ENCODE measurements at regions not wholly inside any gene's neighbourhood (a gene's known extent, or its start where the extent isn't known, plus 50 kb on each side); places are given as distances from the start of the nearest gene placed in this dataset.

GRCh38 chr3:139774560-139775302 is 97.0 kb upstream of the NMNAT3 start:
- no peak overlapping the region for H3K4me3 ChIP-seq
- H3K36me3 ChIP-seq = no peaks in the 10 kb centered on the region
- DNase-seq (ENCODE audit: low spot score) = no peak
- peaks cover 0 to 12% of the 10 kb centered on the region in 2 donors for H3K4me1 ChIP-seq
- H3K27ac ChIP-seq = no peak overlapping the region
- no peak for TF ChIP-seq CTCF (IDR thresholded peaks at IDR 0.05)
- H3K27me3 ChIP-seq = no peaks in the 10 kb centered on the region
- no peaks in the 10 kb centered on the region for H3K9me3 ChIP-seq

GRCh38 chr3:139772539-139773500 is 95.0 kb upstream of the NMNAT3 start:
- no peak for TF ChIP-seq CTCF (IDR thresholded peaks at IDR 0.05)
- Histone ChIP-seq H3K27ac (no peak overlapping the region), H3K9me3 (no peaks in the 10 kb centered on the region), H3K4me3 (no peak overlapping the region), H3K36me3 (no peaks in the 10 kb centered on the region), H3K27me3 (no peaks in the 10 kb centered on the region), H3K4me1 (peaks cover 0 to 12% of the 10 kb centered on the region in 2 donors)
- no peak for DNase-seq (ENCODE audit: low spot score)

- no peaks in the 10 kb centered on the region for H3K36me3 ChIP-seq
- TF ChIP-seq CTCF (IDR thresholded peaks at IDR 0.05) = no peak
- no peak for DNase-seq (ENCODE audit: low spot score)
- H3K9me3 ChIP-seq = no peaks in the 10 kb centered on the region
- no peak overlapping the region for H3K4me3 ChIP-seq
- no peak overlapping the region for H3K27ac ChIP-seq
- H3K4me1 ChIP-seq = peaks cover 0 to 12% of the 10 kb centered on the region in 2 donors
- no peaks in the 10 kb centered on the region for H3K27me3 ChIP-seq
Measured at GRCh38 chr3:139771331-139771730, 93.6 kb upstream of the NMNAT3 start.

GRCh38 chr3:139770577-139770976 is 92.8 kb upstream of the NMNAT3 start:
- no peaks in the 10 kb centered on the region for H3K27me3 ChIP-seq
- no peak for TF ChIP-seq CTCF (IDR thresholded peaks at IDR 0.05)
- H3K4me1 ChIP-seq = peaks cover 0 to 12% of the 10 kb centered on the region in 2 donors
- no peak overlapping the region for H3K27ac ChIP-seq
- no peak for DNase-seq (ENCODE audit: low spot score)
- H3K4me3 ChIP-seq = no peak overlapping the region
- no peaks in the 10 kb centered on the region for H3K36me3 ChIP-seq
- no peaks in the 10 kb centered on the region for H3K9me3 ChIP-seq

GRCh38 chr3:139769796-139770195 is 92.0 kb upstream of the NMNAT3 start:
- no peak overlapping the region for H3K4me3 ChIP-seq
- H3K27me3 ChIP-seq = no peaks in the 10 kb centered on the region
- no peaks in the 10 kb centered on the region for H3K36me3 ChIP-seq
- no peak overlapping the region for H3K27ac ChIP-seq
- TF ChIP-seq CTCF (IDR thresholded peaks at IDR 0.05) = no peak
- no peak for DNase-seq (ENCODE audit: low spot score)
- peaks cover 0 to 10% of the 10 kb centered on the region in 2 donors for H3K4me1 ChIP-seq
- no peaks in the 10 kb centered on the region for H3K9me3 ChIP-seq
